ENCODE measurements at regions not wholly inside any gene's neighbourhood (a gene's known extent, or its start where the extent isn't known, plus 50 kb on each side); places are given as distances from the start of the nearest gene placed in this dataset.
A peak's percentile ranks its signal among the peaks of the same experiment; 100 is the strongest.

- dilution Hi-C loops (cut with HindIII; ENCODE audit: low sequenced_read_pairs, unreplicated experiment), result no loop called here
- Histone ChIP-seq H2AFZ (replicated peaks; ENCODE audit: low read length, poor library complexity) (no peak overlapping the region), H4K8ac (ENCODE audit: low read depth in 2 of 2, low read length in 2 of 2) (no peak overlapping the region), H4K5ac (ENCODE audit: low read depth, low read length) (no peak overlapping the region), H2BK15ac (ENCODE audit: low read depth, low read length) (no peak overlapping the region), H3K79me1 (ENCODE audit: low read depth in 1 of 2, low read length in 2 of 2) (peaks cover 0 to 10% of the 10 kb centered on the region in 2 experiments; a peak in 1 of 4 replicates), H2BK20ac (ENCODE audit: low read depth, low read length) (no peak overlapping the region), H2AK9ac (replicated peaks; ENCODE audit: low read depth, low read length, poor library complexity) (no peak overlapping the region), H4K20me1 (ENCODE audit: insufficient read depth, low read length) (peaks cover 13% of the 10 kb centered on the region), H3K4me1 (ENCODE audit: control insufficient read depth, insufficient read depth, low read length) (peaks cover 6% of the 10 kb centered on the region), H3K9me1 (ENCODE audit: insufficient read depth, low read length) (no peaks in the 10 kb centered on the region), H3K9ac (ENCODE audit: low read depth, low read length) (no peak overlapping the region), H3K4me2 (ENCODE audit: low read depth, low read length) (no peak overlapping the region), H3K27ac (ENCODE audit: insufficient read depth, low read length) (no peak overlapping the region), H3K23ac (ENCODE audit: low read depth, low read length) (no peak overlapping the region), H3K4me3 (ENCODE audit: insufficient read depth, low read depth, low read length) (no peak overlapping the region), H3K27me3 (ENCODE audit: control insufficient read depth, insufficient read depth, low read length) (no peaks in the 10 kb centered on the region), H2BK120ac (ENCODE audit: low read depth, low read length) (no peak overlapping the region), H3K18ac (ENCODE audit: low read depth, low read length) (no peak overlapping the region), H3K4ac (ENCODE audit: low read depth, low read length) (no peak overlapping the region), H3K9me3 (ENCODE audit: control insufficient read depth, insufficient read depth, low read length) (no peaks in the 10 kb centered on the region), H3K14ac (replicated peaks; ENCODE audit: low read depth, low read length) (no peak overlapping the region), H3K56ac (ENCODE audit: extremely low read depth, insufficient read depth, low read length) (no peak overlapping the region), H3K36me3 (ENCODE audit: control insufficient read depth, insufficient read depth, low read length) (peaks cover 9% of the 10 kb centered on the region), H2BK5ac (ENCODE audit: low read depth, low read length, poor library complexity, severe bottlenecking) (no peak overlapping the region), H4K91ac (ENCODE audit: insufficient read depth, low read depth, low read length) (no peak overlapping the region), H2AK5ac (ENCODE audit: low read depth, low read length) (no peak overlapping the region)
- in situ Hi-C loops (cut with MboI; ENCODE audit: low sequenced_read_pairs), result no loop called here
- no TSS peak for BruUV-seq (replicated peaks)
- DNase-seq (no peak), ATAC-seq (ENCODE audit: low read depth) (no peak)
- ChIA-PET CTCF (no interaction called here), POLR2A (ENCODE audit: unreplicated experiment) (no interaction called here)
- intact Hi-C loops (cut with micrococcal nuclease), result no loop called here
- TF ChIP-seq FOS (IDR thresholded peaks at IDR 0.05; ENCODE audit: low read depth, low read length) (no peak), BHLHE40 (IDR thresholded peaks at IDR 0.05; ENCODE audit: low read depth, low read length) (no peak), RAD21 (IDR thresholded peaks at IDR 0.05; ENCODE audit: low read length) (no peak), MXI1 (IDR thresholded peaks at IDR 0.05; ENCODE audit: borderline replicate concordance, low read depth, low read length) (no peak), RFX5 (IDR thresholded peaks at IDR 0.05; ENCODE audit: low read depth, low read length) (no peak), MAFK (IDR thresholded peaks at IDR 0.05; ENCODE audit: low read depth, low read length) (peak; percentile 86)
- no CpG with 5 or more reads among the region's 3 CpGs for WGBS, 2 experiments (ENCODE audit: extremely low coverage in 2 of 2, insufficient read length in 1 of 2)
Observed at GRCh38 chr6:165978476-165978875, 189.2 kb downstream of the TBXT start.
